Cerebellar nuclear complex (tissue), 1 donor: ENCODE measurements at regions not wholly inside any gene's neighbourhood (a gene's known extent, or its start where the extent isn't known, plus 50 kb on each side); places are given as distances from the start of the nearest gene placed in this dataset.
"Not testable (repeated sequence)": the region's sequence is repeated elsewhere in the genome, so short reads cannot be mapped to it uniquely, and the experiment has no call there.

Experiments used
- DNase-seq, 2 experiments: peaks; one replicate each; lab custom pipeline; 2025; lab: John Stamatoyannopoulos, UW

DNA sequence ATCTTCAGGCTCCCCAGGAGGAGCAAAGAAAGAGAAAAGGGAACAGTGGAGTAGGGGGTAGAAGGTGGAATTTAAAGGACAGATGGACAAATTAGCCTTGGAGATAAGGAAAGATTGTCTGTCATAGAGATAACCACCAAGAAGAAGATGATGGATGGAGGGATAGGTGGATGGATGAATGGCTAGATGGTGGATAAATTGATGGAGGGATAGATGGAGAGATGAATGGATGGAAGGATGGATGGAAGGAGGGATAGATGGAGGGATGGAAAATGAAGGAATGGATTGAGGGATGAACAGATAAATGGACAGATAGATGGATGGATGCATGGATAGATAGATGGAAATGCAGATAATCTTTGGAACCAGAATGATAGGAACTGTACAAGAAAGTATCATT lies 102.8 kb downstream of the TNFAIP3 start:
- DNase-seq = no peak

DNA sequence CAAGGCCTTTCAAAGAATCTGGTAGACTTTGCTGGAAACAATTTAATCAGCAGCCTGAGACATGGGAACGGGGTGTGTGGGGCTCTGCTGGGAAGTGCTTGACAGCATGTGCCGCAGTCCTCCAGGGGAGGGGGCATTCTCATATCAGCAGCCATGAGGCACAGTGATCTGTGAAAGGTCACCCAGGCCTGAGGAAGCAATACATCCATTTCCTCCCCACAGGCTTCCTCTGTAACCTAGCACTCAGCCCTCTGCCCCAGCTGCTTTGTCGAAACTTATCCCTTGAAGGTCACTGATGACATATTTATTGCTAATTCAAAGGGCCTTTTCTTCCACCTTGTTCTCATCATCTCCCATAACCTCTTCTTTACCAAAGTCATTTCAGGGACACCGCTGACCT lies 103.3 kb downstream of the TNFAIP3 start:
- DNase-seq = no peak

DNA sequence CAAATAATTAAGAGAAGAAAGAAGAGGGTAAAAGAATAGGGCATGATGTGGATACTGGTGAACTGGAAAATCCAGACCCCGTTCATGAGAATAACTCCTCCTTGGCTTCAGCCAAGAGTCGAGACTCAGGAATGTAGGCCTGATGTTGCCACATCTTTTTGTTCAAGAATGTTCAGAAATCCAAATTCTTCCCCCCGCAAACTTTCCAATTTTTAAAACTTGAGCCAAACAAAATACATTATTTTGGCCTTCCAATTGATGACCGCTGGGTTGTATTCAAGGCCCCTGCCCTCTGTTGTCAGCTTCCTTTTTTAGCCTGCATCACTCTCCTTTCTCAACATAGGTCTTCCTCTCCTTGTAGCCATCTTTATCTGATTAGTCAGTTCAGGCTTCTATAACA lies 106.1 kb downstream of the TNFAIP3 start:
- no peak for DNase-seq

DNA sequence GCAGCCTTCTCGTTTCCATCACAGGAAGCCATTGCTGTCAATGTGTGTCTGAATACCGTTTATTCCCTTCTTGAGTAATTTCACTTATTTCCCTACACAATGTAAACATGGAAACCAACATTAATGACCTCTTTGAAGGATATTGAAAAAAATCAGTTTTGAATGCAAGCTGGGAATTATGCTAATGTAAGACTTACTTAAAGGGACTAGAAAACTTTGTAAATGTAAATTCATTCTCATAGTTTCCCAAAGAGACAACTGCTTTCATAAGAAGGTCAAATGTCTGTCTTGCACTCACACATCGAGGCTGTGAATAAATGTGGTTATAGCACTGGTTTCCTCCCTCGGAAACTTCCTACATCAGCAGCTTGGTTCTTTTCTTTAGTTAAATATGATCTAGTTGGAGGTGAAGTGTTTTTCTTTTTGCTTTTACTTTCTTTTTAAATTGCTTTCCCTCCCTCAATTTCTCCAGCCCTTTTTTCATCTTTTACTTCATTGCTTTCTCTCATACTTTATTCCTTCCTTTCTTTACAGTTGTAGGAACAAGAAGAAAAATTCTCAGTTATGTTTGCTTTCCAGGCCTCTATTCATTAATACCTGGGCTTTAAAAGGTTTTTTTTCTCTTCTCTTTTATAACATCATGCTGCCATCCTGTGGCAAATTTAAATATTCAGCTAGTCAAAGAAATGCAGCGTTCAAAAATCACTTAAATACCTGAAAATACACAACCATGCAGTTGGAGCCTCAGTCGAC lies 108.3 kb downstream of the TNFAIP3 start:
- no peak for DNase-seq

DNA sequence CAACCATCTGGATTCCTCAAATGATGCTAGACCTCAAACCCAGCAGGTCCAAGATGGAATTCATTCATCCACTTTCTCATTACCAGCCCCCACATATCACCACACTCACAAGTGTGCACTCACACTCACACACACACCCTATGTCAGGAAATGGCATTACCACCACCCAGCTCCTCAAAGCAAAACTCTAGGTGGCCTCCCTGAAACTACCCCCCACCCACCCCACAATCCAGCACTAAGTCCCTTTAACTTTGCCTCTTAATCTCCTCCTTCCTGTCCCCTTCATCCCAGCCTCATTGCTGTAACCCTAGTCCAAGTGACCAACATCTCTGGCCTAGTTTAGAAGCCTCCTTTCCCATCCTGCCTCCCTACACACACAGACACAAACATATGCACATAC lies 109.4 kb downstream of the TNFAIP3 start:
- DNase-seq = no peak

GRCh38 chr6:137977206-137977605 lies 110.1 kb downstream of the TNFAIP3 start:
- no peak for DNase-seq

DNA sequence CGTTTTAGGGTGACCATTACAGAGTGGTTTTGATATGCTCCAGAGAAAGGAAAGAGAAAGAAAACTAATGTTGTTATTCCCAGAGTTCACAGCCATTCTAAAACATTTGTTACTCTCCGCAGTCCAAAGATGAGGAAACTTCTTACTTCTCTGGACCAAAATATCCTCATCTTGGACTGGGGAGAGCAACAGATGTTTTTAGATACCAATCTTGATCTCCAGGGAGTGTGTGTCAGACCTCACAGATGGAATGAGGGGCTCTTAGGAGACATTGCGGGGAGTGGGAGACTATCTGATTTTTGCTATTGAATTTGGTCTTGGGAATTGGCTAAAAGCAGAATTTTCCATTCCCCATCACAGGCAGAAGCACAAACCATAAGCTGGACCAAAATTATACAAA lies 110.8 kb downstream of the TNFAIP3 start:
- no peak for DNase-seq

GRCh38 chr6:137978252-137978896 lies 111.3 kb downstream of the TNFAIP3 start:
- DNase-seq = no peak

- not testable (repeated sequence) for DNase-seq
Measured at GRCh38 chr6:137979263-137979662, 112.2 kb downstream of the TNFAIP3 start.

GRCh38 chr6:137980777-137981176 lies 113.7 kb downstream of the TNFAIP3 start:
- DNase-seq = no peak

DNA sequence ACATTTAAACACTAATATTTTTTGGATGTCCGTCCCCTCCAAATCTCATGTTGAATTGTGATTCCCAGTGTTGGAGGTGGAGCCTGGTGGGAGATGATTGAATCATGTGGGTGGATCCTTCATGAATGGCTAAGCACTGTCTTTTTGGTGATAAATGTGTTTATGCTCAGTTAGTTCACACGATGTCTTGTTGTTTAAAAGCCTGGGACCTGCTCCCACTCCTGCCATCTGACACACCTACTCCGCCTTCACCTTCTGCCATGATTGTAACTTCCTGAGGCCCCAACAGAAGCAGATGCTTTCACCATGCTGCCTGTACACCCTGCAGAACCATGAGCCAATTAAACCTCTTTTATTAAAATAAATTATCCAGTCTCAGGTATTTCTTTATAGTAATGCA lies 114.7 kb downstream of the TNFAIP3 start:
- DNase-seq = no peak

DNA sequence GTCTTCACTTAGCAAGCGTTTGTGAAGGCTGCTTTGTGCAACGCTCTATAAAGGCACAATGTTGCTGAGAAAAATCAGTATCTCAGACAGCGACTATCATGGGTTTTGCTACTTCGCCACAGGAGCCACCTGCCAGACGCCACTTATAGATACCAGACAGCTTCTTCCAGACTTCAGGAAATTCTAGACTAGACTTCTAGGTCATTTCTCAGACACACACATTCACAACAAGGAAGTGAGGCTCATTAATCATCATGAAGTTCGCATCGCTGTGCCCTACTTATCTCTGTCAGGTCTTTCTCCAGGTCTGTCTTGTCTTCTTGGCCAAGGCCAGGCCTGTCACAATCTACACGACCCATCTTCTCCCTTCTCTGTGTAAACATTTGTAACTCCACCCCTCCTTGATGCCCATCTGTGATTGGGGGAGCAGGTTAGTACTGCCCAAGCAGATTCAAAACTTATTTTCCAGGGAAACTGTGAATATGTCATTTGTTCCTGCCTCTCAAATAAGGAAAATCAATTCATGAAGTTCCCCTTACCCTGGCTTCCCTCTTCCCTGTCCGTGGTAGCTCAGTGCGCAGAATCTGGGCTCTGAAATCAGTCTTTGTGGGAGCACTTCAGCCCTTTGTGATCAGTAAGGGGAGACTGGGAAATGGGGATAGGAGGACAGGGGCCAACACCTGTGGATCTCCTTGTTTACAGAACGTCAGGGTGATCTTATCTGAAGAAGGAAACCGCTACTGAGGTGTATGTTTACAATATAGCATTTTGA lies 115.5 kb downstream of the TNFAIP3 start:
- no peak for DNase-seq

DNA sequence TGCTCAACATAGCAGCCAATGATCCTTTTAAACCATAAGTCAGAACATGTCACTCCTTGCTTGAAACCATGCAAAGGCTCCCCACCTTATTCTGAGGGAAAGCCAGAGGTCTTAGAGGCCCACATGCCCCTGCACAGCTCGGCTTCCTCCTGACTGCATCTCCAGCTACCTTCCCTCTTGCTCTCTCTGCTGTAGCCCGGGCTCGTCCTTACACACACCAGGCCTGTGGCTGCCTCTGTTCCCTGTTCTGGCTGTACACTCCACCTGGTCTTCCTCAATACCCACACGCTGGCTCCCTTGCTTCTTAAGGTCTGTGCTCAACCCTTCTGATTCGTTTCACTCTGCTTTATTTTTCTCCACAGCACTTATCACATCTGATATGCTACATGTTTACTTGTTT lies 116.2 kb downstream of the TNFAIP3 start:
- no peak for DNase-seq

- no peak for DNase-seq
Measured at GRCh38 chr6:137989664-137990063, 117.6 kb downstream of the PERP start.

DNA sequence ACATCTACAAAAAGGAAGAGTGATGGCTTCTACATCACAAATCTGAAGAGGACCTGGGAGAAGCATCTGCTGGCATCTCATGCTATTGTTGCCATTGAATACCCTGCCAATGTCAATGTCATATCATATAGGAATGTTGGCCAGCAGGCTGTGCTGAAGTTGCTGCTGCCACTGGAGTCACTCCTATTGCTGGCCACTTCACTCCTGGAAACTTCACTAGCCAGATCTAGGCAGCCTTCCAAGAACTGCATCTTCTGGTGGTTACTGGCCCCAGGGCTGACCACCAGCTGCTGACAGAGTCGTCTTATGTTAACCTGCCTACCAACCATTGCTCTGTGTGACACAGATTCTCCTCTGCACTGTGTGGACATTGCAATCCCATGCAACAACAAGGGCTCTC lies 111.8 kb downstream of the PERP start:
- no peak for DNase-seq

DNA sequence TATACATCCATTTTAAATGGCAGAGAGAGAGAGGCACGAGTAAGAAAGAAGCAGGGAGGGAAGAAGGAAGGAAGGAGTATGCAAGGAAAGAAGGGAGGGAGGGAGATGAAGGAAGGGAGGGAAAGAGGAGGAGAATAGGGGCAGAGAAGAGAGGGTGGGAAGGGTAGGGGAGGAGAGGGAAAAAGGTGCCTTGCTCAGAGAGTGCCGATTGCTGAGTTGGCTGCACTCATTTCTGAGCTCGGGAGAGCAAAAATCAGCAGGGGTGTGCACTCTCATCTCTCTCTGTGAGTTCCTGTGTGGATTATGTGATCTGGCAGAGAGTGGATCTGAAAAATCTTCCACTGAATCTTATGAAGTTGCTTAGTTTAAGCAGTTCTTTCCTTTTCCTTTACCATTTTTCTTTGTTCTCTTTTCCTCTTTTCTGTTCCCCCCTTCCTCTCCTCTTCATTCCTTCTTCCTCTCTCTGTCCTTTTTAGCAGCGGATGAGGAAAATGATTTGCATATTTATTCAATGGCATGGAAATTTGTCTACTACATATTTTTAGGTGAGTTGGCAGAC lies 108.7 kb downstream of the PERP start:
- DNase-seq = no peak

- no peak for DNase-seq
Measured at GRCh38 chr6:137999815-138000214, 107.4 kb downstream of the PERP start.

DNA sequence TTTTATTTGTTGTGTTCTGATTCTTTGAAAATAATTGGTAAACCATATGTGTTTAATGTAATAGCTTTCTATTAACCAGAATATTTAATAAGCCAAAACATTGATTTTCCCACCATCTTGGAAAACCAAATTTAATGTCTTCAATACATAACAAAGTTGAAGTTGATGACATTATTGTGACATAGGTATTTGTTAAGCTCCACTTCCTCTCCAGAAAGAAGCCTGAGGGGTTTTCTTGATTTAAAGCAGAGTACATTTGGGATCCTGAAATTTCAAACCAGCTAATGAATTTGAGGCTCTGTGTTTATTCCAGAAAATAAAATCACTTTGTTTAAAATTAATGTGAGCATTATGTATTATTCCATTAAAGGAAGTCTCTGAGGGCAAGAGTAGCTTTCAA lies 106.3 kb downstream of the PERP start:
- no peak for DNase-seq

DNA sequence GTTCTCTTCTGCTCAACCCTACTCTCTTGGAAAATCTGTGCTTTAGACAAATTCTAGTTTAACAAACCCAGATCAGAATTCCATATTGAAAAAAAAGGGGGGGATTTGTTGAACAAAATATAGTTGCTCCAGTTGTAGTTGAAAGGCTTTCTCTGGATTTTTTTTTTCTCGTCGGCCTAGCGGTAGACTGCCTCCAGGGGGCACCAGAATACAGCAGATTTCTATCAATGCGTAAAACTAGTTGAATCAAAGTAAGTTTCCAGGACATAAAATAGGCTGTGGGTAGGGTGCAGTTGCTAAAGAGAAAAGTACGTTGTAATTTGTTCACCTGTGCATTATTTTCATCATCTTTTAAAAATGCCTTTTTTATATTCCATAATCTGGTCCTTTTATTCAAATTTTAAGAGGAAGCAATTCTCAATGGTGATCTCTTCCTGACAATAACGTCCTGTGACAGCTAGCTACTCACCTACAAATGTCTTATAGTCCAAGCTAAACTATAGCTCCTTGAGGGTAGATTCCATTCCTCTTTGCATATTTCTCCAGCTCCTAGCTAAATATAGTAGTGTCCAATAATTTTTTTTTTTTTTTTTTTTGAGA lies 105.4 kb downstream of the PERP start:
- DNase-seq = peak in 1 of 2 experiments; percentile 25

DNA sequence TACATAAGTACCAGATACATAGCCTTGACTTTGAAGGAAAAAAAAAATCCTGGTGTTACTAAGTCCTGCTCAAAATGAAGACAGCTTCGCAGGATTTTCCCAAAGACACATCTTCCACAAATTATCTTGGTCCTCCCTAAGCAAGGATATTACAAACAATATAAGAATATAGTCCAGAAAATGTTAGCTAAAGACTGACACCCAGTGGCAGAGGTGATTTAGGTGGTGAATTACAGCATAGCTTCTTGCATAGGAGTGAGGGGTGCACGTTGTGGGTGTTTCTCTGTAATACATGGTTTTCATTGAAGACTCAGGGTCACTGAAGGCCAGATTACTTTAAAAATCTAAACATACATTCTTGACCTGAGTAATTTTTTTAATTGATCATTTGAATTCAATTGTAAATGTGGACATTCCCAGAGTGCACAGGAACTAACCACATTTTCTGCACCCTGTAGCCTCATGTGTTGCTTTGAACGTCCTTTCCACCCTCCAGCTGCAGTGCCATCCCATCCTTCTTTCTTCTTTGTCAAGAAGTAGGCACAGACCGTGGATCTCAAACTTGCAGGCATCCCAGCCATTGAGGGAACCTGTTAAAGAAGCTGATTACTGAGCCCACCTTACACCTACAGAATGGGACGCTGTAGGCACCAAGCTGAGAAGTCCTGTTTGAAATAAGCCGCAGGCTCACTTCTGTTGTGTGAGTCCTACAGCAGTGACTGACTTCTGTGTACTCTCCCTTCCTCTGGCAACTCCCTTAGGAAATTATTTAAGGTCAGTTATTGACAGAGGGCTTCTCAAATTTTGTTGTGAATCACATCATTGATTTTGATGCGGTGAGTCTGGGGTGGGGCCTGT lies 102.6 kb downstream of the PERP start:
- no peak for DNase-seq

GRCh38 chr6:138005846-138006245 lies 101.4 kb downstream of the PERP start:
- DNase-seq = no peak
